NCI-H69 (cell line): ENCODE measurements at regions not wholly inside any gene's neighbourhood (a gene's known extent, or its start where the extent isn't known, plus 50 kb on each side); places are given as distances from the start of the nearest gene placed in this dataset.

Experiments
- DNase-seq: peaks from one replicate; lab custom pipeline; 2025; lab: John Stamatoyannopoulos, UW

DNA sequence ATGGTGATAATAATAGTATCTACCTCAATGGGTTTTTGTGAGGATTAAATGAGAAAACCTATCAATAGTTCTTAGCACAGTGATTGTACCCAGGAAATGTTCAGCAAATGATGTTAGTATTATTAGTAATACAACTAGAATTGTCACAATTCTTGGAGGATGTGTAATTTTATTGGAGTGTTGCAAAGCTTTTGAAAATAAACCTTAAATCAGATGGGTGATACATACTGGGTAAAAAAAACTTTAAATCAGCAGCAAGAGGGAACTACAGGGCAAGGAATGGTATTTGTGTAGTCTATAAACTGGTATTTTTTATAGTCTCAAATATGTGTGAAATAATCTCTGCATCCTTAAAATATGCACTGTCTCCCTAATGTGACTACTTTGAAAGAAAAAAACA is 371.6 kb downstream of the PIK3R1 start:
- DNase-seq: no peak

DNA sequence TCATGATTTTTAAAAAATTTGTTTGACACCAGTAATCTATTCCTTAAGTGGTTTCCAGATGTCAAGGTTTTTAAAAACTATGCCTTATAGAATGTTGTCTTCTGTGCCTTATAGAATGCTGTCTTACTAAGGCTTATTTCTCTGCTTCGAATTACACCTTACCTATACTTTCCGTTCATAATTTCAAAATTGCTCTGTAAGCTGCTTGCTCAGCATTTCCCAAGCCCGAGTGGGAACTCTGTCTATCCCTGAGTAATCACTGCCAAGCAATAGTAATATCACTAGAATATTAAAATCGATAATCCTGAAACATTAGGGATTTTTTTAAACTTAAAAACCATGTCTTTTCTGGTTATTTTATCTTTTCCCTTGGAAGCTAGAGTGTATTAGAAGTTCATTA is 376.3 kb downstream of the PIK3R1 start:
- no peak for DNase-seq

DNA sequence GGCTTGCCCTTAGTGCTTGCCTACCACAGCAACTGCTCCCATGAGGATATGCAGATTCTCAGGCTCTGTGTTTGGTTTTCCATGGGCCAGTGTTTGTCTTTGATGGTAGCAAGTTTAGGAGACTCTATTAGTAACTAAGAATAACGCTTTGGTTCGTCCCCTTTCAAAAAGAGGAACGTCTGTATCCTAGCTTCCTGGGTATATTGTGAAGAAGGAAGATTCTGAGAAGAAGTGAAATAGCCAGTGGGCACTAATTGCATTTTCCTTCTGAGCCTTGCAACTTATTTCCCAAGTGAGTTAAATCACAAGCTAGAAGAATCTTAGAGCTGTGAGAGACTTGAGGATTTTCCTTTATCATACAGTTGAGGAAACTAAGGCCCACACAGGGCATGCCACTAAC is 376.8 kb downstream of the PIK3R1 start:
- peak; percentile 6 for DNase-seq

DNA sequence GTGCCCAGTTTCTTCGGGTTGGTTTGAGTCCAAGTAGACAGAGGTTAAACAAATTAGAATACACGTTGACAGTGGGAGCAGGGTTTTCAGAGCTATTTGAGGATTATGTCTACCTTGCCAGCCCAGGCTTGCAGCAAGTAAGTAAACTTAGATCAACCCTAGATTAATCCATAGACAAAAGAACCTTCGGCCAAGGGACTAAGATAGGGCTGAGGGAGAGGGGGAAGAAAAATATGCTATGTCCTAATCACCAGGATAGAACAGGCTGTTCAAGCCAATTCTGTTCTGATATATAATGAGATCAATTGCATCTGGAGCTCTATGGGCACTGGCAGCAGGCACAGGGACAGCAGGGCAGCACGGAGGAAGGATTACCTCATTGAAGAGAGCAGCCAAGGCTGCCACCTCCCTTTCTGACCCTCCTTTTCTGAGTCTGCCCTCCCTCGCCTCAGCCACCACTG is 377.7 kb downstream of the PIK3R1 start:
- DNase-seq: peak; percentile 57

GRCh38 chr5:68612972-68613371 is 397.4 kb downstream of the PIK3R1 start:
- DNase-seq: no peak

DNA sequence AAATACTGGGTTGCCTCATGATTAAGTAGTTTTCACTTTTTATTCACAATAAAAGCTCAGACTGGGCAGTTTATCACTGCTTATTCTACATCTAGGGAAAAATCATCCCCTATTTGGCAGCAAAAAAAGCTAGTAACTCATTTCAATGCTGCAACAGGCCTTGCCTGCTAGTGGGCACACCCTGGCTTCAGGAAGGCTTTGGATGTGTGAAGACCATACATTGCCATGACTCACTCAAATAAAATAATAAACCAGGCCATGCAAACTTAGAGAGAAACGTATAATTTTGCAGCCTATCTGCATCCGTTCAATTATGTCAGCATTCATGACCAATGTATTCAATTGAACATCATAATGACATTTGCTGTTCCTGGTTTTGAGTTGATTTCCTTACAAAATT is 402.9 kb downstream of the PIK3R1 start:
- DNase-seq: no peak

DNA sequence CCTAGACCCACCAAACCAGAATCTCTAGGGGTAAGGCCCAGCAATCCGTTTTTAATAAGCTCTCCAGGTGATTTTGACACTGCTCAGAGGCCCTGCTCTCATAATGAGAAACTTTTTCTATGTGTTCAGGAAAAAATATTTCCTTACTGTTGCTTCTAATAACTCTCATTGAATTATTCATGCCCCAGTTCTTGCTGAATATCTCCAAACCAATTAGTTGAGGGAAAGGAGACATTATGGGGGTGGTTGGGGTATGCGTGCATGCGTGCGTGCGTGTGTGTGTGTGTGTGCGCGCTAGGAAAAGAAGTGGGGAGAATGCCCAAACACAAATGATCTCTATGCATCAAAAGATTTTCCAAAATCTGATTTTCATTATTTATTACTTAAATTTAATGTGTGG is 411.4 kb downstream of the PIK3R1 start:
- no peak for DNase-seq

DNA sequence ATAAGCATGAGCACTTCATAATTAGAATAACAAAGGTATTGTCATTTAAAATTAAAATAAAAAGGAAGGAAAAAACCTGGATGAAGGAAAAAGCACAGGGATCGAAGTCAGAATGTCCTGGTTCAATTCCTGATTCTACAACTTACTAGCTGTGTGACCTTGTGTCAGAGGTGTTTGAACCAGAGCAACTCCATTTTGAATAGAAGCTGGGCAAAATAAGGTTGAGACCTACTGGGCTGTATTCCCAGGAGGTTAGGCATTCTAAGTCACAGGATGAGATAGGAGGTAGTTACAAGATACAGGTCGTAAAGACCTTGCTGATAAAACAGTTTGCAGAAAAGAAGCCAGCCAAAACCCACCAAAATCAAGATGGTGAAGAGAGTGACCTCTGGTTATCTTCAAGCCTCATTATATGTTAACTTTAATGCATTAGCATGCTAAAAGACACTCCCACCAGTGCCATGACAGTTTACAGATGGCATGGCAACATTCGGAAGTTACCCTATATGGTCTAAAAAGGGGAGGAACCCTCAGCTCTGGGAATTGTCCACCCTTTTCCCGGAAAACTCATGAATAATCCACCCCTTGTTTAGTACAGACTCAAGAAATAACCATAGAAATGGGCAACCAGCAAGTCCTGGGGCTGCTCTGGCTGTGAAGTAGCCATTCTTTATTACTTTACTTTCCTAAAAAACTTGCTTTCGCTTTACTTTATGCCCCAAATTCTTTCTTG is 412.7 kb downstream of the PIK3R1 start:
- no peak for DNase-seq

DNA sequence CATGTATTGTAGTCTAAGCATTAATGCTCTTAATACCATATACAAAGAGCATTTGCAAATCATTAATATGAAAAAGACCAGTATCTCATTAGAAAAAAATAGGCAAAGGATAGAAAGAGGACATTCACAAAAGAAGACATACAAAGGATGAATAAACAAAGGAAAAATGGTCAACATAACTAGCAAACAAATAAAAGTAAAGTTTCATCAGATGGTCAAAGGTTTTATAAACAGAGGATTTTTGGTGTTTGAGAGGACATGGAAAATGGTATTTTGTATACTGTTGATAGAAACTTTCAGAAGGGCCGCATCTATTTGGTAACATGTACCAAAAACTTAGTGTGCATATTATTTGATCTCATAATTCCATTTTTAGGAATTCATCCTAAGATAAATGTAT is 414.8 kb downstream of the PIK3R1 start:
- no peak for DNase-seq

- no peak for DNase-seq
Measured at GRCh38 chr5:68631884-68632283, 416.3 kb downstream of the PIK3R1 start.

- DNase-seq: no peak
Measured at GRCh38 chr5:68641211-68641610, 425.7 kb downstream of the PIK3R1 start.

GRCh38 chr5:68643064-68643463 is 427.5 kb downstream of the PIK3R1 start:
- DNase-seq: no peak

- no peak for DNase-seq
Measured at GRCh38 chr5:68644971-68645370, 429.4 kb downstream of the PIK3R1 start.

- DNase-seq: no peak
Measured at GRCh38 chr5:68646144-68646543, 430.6 kb downstream of the PIK3R1 start.

DNA sequence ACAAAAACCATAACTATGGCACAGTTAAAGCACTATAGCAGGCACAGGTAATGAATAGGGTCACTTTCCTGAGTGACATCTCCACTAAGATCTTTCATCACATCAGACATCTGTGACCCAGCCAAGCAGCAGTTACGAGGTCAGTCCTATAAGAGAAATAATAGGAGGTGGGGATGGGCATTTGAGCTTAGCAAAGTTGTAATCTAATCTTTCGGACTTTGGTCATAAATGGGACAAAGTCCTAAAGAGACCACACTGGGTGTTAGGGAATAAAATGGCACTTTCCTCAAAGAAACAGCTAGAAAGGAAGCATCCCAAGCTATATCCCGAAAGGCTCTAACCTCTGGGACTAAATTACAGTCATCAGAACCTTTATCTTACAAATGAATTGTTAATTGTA is 432.2 kb downstream of the PIK3R1 start:
- no peak for DNase-seq

DNA sequence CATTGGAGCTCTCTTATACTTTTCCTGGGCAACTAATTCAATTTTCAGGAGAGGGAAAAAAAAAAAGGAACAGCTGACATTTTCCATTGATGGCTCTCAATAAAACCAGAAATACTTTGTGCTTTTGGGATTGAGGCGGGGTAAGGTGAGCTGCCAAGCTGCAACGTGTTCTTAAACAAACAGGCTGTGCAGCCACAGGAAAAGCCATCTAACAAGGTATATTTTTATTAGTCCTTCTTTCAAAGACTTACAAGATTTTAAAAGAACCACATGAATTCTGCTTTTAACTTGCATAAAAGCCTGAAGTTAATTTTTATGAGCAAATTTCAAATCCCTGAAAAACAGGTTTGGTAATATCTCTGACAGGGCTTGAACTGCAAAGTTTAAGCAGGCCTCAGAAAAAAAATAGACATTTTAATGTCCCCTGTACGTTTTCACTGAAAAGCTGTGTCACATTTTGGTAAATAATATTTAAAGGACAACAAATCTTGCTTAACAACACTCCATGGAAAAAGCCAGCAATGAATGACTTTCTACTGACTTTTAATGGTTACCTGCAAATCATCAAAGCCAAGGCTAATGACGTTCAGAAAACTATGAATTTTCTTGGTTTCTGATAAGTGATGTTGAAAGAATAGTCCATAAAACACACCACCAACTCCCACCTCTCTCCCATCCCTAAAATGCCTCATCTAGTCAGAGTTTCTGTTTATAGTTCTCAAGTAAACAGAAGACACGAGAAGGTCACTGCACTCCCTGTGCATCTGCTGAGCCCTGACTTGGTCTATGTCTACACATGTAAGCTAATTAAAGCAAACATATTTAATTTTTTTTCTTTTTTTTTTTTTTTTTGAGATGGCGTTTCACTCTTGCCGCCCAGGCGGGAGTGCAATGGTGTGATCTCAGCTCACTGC is 433.6 kb downstream of the PIK3R1 start:
- DNase-seq: no peak

DNA sequence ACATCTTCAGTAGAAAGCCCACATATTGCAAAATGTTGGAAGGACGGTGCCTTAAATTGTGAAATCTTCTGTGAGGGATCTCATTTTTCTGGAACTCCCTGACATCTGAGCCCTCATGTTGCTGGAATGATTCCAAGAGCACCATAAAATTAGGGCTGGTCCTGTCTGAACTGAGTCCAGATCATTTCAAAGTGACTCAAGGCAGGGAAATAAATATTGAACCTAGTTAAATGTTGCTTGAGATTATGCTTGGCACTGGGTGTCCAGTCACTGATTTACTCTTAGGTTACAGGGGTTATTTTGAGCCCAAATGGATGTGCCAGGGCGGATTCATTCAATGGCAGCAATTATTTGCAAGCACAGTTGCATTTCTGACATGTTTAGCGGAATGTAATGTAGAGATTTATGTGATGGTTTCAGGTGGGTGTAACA is 437.0 kb downstream of the PIK3R1 start:
- peak; percentile 55 for DNase-seq

GRCh38 chr5:68653471-68653870 is 437.9 kb downstream of the PIK3R1 start:
- DNase-seq: no peak

DNA sequence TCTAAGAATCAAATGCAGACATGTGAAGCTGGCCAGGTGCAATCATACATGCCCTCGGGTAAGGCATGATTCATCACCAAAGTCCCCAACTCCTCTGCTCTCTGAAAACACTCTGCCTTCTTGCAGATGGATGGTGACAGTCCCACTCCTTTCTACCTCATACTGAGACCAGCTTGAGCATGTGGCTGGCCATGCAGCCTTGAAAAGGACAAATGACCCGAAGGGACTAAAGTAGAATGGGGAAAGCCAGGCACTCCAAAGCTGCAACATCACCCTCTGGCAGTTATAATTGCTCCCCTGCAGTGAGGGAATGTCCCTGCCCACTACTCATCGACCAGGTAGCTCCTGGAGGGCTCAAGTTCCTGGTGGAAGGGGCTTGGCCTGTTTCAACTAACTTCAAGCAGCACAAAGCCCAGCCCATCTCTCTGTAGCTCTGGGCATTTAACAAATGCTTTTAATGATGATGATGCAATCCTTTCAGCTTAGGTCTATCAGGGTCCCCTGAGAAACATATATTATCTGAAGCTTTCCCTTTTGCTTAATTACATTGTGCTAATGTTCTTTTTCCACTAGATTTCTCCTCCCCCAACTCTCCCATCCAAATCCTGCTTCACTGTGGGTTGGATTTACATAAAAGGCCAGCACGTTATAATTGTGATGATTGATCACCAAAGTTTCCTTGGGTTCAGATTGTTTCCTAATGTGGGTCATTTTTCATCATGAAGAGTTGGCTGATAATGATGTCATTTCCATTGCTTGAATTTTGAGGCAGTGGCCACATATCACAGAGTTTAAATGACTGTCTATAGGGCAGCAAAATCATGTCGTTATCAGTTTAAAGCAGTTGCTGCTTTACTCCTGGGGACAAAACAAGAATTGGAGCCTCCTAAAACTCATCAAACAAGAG is 436.5 kb upstream of the SLC30A5 start:
- DNase-seq: peak; percentile 77

DNA sequence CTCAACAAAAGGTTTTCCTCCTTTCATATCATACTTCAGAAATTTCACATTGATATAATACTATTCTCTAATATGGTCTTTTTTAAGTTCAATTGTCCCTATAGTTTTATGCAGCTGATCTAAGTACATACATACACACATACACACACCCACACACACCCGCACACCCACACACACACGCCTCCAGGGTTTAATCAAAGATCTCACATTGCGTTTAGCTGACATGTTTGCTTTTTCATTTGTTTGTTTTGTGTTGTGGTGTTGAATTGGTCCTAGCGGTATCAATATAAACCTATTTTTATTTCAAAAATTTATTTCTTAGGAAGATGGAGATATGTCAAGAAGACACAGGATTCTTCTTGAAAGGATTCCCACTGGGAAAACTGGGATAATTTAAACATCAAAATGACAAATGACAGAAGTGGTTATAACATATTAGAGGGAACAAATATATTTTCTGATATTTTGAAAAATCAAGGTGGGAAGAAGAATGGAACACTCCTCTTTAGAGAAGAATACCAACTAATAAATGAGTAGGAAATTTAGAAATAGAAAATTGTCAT is 434.9 kb upstream of the SLC30A5 start:
- DNase-seq: no peak

DNA sequence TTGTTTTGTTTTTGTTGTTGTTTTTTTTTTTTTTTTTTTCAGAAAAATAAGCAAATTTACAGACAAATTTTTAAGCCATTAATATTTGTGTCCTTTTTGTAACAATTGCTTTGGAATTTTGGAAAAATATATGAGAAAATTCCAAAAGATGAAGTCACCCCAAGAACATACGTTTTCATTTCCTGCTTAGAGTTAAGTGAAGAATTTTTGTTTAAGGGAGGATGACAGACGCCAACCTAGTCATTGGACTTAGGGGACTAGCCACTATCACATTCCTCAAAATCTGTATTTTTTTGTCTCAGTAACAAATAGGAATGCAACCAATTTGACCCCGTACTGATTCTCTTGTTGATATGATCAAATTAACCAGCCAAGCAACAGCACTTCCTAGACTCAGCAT is 433.9 kb upstream of the SLC30A5 start:
- no peak for DNase-seq

- peak; percentile 43 for DNase-seq
Measured at GRCh38 chr5:68661237-68661636, 432.6 kb upstream of the SLC30A5 start.
